Liver (tissue), 8 donors: ENCODE measurements at regions not wholly inside any gene's neighbourhood (a gene's known extent, or its start where the extent isn't known, plus 50 kb on each side); places are given as distances from the start of the nearest gene placed in this dataset.

Experiments
- DNase-seq: peaks from one replicate; pipeline ENCODE4 v3.0.0-alpha.2; 2017; ENCODE audit warnings: low spot score
- H3K27ac ChIP-seq, 2 donors: one replicate each; pipeline ENCODE4 v1.7.0; 2013; ENCODE audit warnings: inconsistent platforms in 2 of 2, low read length in 2 of 2, control low read depth in 1 of 2, low read depth in 1 of 2, mild to moderate bottlenecking in 1 of 2
- H3K27me3 ChIP-seq, 4 donors: one replicate each; pipeline versions ENCODE4 v1.6.1 to v1.7.0; 2013; ENCODE audit warnings: low read length in 3 of 4, inconsistent platforms in 1 of 4, mild to moderate bottlenecking in 1 of 4, moderate library complexity in 1 of 4; ENCODE audit not compliant: control insufficient read depth in 4 of 4, insufficient read depth in 4 of 4
- H3K36me3 ChIP-seq, 4 donors: one replicate each; pipeline versions ENCODE4 v1.6.1 to v1.7.0; 2013; ENCODE audit warnings: low read length in 3 of 4, mild to moderate bottlenecking in 3 of 4, low read depth in 1 of 4, moderate library complexity in 1 of 4; ENCODE audit not compliant: control insufficient read depth in 4 of 4, insufficient read depth in 3 of 4
- H3K4me1 ChIP-seq, 4 donors: one replicate each; pipeline versions ENCODE4 v1.6.1 to v1.7.0; 2013; ENCODE audit warnings: low read length in 3 of 4, mild to moderate bottlenecking in 3 of 4, moderate library complexity in 1 of 4; ENCODE audit not compliant: control insufficient read depth in 4 of 4, insufficient read depth in 4 of 4
- H3K4me3 ChIP-seq, 3 donors: one replicate each; pipeline versions ENCODE4 v1.6.1 to v1.7.0; 2013; ENCODE audit warnings: low read length in 3 of 3, control low read depth in 1 of 3, low read depth in 1 of 3, mild to moderate bottlenecking in 1 of 3
- H3K9ac ChIP-seq, 2 donors: one replicate each; pipeline ENCODE4 v1.7.0; 2013; ENCODE audit warnings: low read length in 2 of 2, mild to moderate bottlenecking in 2 of 2, moderate library complexity in 2 of 2, control low read depth in 1 of 2, low read depth in 1 of 2
- H3K9me3 ChIP-seq, 4 donors: one replicate each; pipeline versions ENCODE4 v1.6.1 to v1.7.0; 2013; ENCODE audit warnings: low read length in 3 of 4; ENCODE audit not compliant: control insufficient read depth in 4 of 4
- CTCF ChIP-seq: fragments of 150-350 bp; IDR thresholded peaks from 2 replicates; pipeline ENCODE4 v1.5.1; 2017; ENCODE audit warnings: improper control_type of control experiment, low read depth, low read length; ENCODE audit not compliant: missing input control
- FOXA1 ChIP-seq: IDR thresholded peaks from 2 replicates; pipeline ENCODE4 v1.6.1; 2016; ENCODE audit warnings: antibody characterized with exemption
- FOXA2 ChIP-seq: IDR thresholded peaks from 2 replicates; pipeline ENCODE4 v1.6.1; 2016; ENCODE audit warnings: antibody characterized with exemption
- GABPA ChIP-seq, 2 donors: IDR thresholded peaks in 1 of 2; conservative IDR thresholded peaks in 1 of 2; 2 replicates each; pipeline ENCODE4 v1.6.1; 2016; ENCODE audit warnings: antibody characterized with exemption in 2 of 2, mild to moderate bottlenecking in 1 of 2, moderate library complexity in 1 of 2
- HNF4G ChIP-seq: IDR thresholded peaks from 2 replicates; pipeline ENCODE4 v1.6.1; 2016; ENCODE audit warnings: antibody characterized with exemption
- JUND ChIP-seq, 2 donors: IDR thresholded peaks; 2 replicates each; pipeline ENCODE4 v1.6.1; 2016; ENCODE audit warnings: antibody characterized with exemption in 2 of 2
- NR2F2 ChIP-seq: IDR thresholded peaks from 2 replicates; pipeline ENCODE4 v1.6.1; 2016; ENCODE audit warnings: antibody characterized with exemption
- RAD21 ChIP-seq, 2 donors: IDR thresholded peaks; 2 replicates each; pipeline ENCODE4 v1.6.1; 2016; ENCODE audit warnings: antibody characterized with exemption in 2 of 2, mild to moderate bottlenecking in 2 of 2
- REST ChIP-seq: IDR thresholded peaks from 2 replicates; pipeline ENCODE4 v1.6.1; 2016; ENCODE audit warnings: antibody characterized with exemption, mild to moderate bottlenecking
- ZBTB33 ChIP-seq: IDR thresholded peaks from 2 replicates; pipeline ENCODE4 v1.6.1; 2016; ENCODE audit warnings: antibody characterized with exemption
- WGBS: extraction: QIAGEN DNeasy Blood & Tissue Kit; methylation state at CpG from one replicate; pipeline ENCODE4 v1.1.7; 2013; 5-methylcytosine and 5-hydroxymethylcytosine counted together
- donor health status: healthy.
- donor health status: healthy.
- donor health status: healthy.
- donor health status: healthy.
- donor health status: healthy.

GRCh38 chr2:12116228-12116750, 369.9 kb downstream of the LPIN1 start:
- no peak overlapping the region for H3K9ac ChIP-seq
- H3K4me1 ChIP-seq: no peaks in the 10 kb centered on the region
- WGBS: 84% methylated on average over 7 of the region's 7 CpGs
- no peak overlapping the region for H3K27ac ChIP-seq
- no peak for TF ChIP-seq CTCF
- TF ChIP-seq FOXA1: no peak
- no peak for TF ChIP-seq REST
- no peak for TF ChIP-seq ZBTB33
- no peak for TF ChIP-seq HNF4G
- no peak for TF ChIP-seq JUND (IDR thresholded peaks at IDR 0.05)
- no peak for DNase-seq
- H3K9me3 ChIP-seq: no peaks in the 10 kb centered on the region
- no peaks in the 10 kb centered on the region for H3K36me3 ChIP-seq
- H3K27me3 ChIP-seq: no peaks in the 10 kb centered on the region
- H3K4me3 ChIP-seq: no peak overlapping the region

DNA sequence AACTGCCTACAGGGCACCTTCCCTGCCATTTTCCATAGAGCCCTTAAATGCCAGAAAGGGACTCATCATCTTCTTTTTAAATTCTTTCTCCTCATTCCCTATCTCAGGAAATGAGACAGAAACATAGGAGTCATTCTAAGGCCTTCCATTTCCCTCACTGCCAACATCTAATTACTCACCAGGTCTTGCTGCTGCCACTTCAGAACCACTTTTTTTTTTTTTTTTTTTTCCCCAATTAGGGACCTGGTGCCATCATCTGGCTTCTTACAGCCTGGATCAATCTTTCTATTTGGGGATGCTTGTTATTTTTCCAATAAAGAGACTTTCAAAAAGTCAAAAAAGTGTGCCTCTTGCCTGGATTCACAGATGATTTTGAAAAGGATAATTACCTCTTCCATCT, 373.4 kb downstream of the LPIN1 start:
- Histone ChIP-seq H3K27ac (no peak overlapping the region), H3K9ac (no peak overlapping the region), H3K36me3 (no peaks in the 10 kb centered on the region), H3K9me3 (no peaks in the 10 kb centered on the region), H3K4me3 (no peak overlapping the region), H3K4me1 (no peaks in the 10 kb centered on the region), H3K27me3 (no peaks in the 10 kb centered on the region)
- DNase-seq: no peak
- no peak for TF ChIP-seq RAD21 (IDR thresholded peaks at IDR 0.05)
- TF ChIP-seq GABPA (IDR thresholded peaks at IDR 0.05 in 1 of 2, conservative IDR thresholded peaks at IDR 0.05 in 1 of 2): no peak
- TF ChIP-seq FOXA2: no peak
- no peak for TF ChIP-seq REST
- TF ChIP-seq CTCF: no peak
- TF ChIP-seq NR2F2: no peak
